Heart right ventricle (tissue), 16 donors: ENCODE measurements at regions not wholly inside any gene's neighbourhood (a gene's known extent, or its start where the extent isn't known, plus 50 kb on each side); places are given as distances from the start of the nearest gene placed in this dataset.
A peak's percentile ranks its signal among the peaks of the same experiment; 100 is the strongest.

Experiments used
- ATAC-seq, 8 donors: fragments of 200-7000 bp; cut with Tn5 transposase; one replicate each; pipeline ENCODE4 v1.9.1; 2020; ENCODE audit warnings: mild to moderate bottlenecking in 8 of 8, moderate library complexity in 8 of 8, moderate number of reproducible peaks in 1 of 8
- DNase-seq, 2 donors: peaks; one replicate each; pipeline ENCODE4 v3.0.0-alpha.2; 2020
- H3K27ac ChIP-seq, 10 donors: fragments of 200-600 bp; sonication (generic) in 2 of 10; one replicate each; pipeline versions ENCODE4 v1.5.0 to v1.8.0; 2020 to 2022; ENCODE audit warnings: mild to moderate bottlenecking in 3 of 10
- H3K27me3 ChIP-seq, 7 donors: fragments of 200-600 bp; one replicate each; pipeline ENCODE4 v1.8.0; 2021 to 2022; ENCODE audit warnings: mild to moderate bottlenecking in 2 of 7
- H3K36me3 ChIP-seq, 9 donors: fragments of 200-600 bp; sonication (generic) in 1 of 9; one replicate each; pipeline versions ENCODE4 v1.5.0 to v1.8.0; 2020 to 2022; ENCODE audit warnings: mild to moderate bottlenecking in 2 of 9
- H3K4me1 ChIP-seq, 9 donors: fragments of 200-600 bp; sonication (generic) in 1 of 9; one replicate each; pipeline versions ENCODE4 v1.5.0 to v1.8.0; 2020 to 2022; ENCODE audit warnings: mild to moderate bottlenecking in 4 of 9
- H3K4me3 ChIP-seq, 10 donors: fragments of 200-600 bp; sonication (generic) in 2 of 10; one replicate each; pipeline versions ENCODE4 v1.5.0 to v1.8.0; 2020 to 2022; ENCODE audit warnings: mild to moderate bottlenecking in 7 of 10, moderate library complexity in 2 of 10
- H3K9me3 ChIP-seq, 11 donors: fragments of 200-600 bp in 10 of 11; sonication (generic) in 2 of 11; one replicate each; pipeline versions ENCODE4 v1.5.0 to v1.8.0; 2013 to 2022; ENCODE audit warnings: mild to moderate bottlenecking in 2 of 11, control low read depth in 1 of 11, moderate library complexity in 1 of 11
- WGBS, 2 donors: extraction: QIAGEN DNeasy Blood & Tissue Kit; methylation state at CpG; one replicate each; pipeline ENCODE4 v1.1.7; 2013; ENCODE audit warnings: inconsistent platforms in 1 of 2; 5-methylcytosine and 5-hydroxymethylcytosine counted together
- intact Hi-C, 10 donors: fragments of 100-400 bp; cut with DNase I; formaldehyde crosslinking; loops; one replicate each; pipeline versions ENCODE4 v1.11.1 to v1.14.2; 2022
- TF ChIP-seq, protein P1 (sequence below), 9 donors: fragments of 200-600 bp; sonication (generic) in 2 of 9; IDR thresholded peaks; one replicate each; pipeline versions ENCODE4 v1.5.0 to v1.8.0; 2021 to 2022; ENCODE audit warnings: antibody characterized with exemption in 9 of 9, mild to moderate bottlenecking in 5 of 9, moderate library complexity in 1 of 9
- donor health status: Arrhythmogenic right ventricular cardiomyopathy.
- donor health status: ischemic (EF 13 %, LVEDD 7.1; RV severe dilation, severe dysfunction).
- donor health status: healthy with polysubstance abuse.
- donor health status: DM: no; HTN: yes; CAD: no.
- donor health status: DM: no; HTN: no; CAD: no.
- donor health status: ischemic (EF 25% LVEDD 6.9; RV normal size, moderate dysfunction).
- donor health status: ischemic (EF 25% LVEDD 5.7; RV mildly dilated, moderate dysfunction).
- donor health status: healthy.
- donor health status: DM: yes; HTN: yes; CAD: no.
- donor health status: Ischemic cardiomyopathy.
- donor health status: ischemic (EF 35%, LVEDD 5.7; RV mildly dilated, moderate dysfunction).
- donor health status: nonischemic (EF 11% LVEDD 7.7; RV severe dilation, severe dysfunction).
- donor health status: DM: yes; HTN: yes; CAD: no.
- donor health status: PGD.
- donor health status: ischemic (EF 29% LVEDD 5.4; RV normal size, mild dysfunction).
- donor health status: nonischemic (EF 23%, LVEDD 6.1; RV moderate dilation, normal function).

DNA sequence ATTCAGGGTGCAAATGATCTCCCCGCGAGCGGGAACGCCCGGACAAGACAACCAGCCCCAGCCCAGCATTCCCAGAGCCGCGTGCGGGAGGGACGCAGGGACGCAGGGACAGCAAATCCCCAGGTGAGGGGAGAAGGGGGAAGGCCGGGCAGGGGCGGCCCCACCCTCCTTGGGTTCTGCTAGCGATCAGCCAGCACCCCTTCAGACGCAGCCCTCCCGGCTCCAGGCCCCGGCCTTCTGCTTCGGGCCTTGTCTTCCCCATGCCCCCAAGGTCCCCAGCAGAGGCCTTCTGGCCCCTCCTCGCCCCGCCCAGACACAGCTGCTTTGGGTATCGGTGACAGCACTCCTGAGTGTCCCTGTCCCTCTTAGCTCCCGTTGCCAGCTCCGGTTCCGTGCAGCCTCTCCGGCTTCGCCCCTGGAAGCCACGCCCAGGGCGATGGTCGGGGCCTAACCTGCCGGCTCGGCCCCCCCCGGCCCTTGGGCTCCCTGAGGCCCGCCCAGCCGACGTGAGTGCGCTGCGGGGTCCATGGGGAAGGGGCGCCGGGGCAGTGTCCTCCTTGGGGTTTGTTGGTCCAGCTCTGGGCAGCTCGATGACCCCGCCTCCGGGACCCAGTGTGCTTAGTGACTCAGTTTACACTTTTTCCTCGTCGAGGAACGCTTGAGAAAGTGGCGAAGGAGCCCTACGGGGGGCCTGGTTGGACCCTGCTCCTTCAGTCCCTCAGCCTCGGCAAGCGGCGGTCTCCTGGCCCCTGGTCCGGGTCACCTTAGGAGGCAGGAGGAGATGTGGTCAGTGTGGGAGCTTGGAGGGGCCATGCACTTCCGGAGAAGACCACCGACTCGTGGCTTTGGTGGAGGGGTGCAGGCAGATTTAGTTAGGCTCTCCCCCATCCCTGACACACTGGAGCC is 50.5 kb upstream of the AMZ2 start:
- Histone ChIP-seq H3K4me1 (peaks cover 15 to 56% (median 53%) of the 10 kb centered on the region in 9 donors), H3K36me3 (no peaks in the 10 kb centered on the region), H3K27ac (no peak overlapping the region), H3K27me3 (peaks cover 27 to 82% (median 52%) of the 10 kb centered on the region in 7 donors), H3K4me3 (peak overlapping the region; percentile 34 to 61 (median 49)), H3K9me3 (no peaks in the 10 kb centered on the region)
- ATAC-seq (peak in 3 of 8 donors; percentile 3 to 16 (median 7)), DNase-seq (no peak)
- 1 to 2% methylated on average over 49 to 53 of the region's 53 CpGs for WGBS, 2 donors
- TF ChIP-seq, protein P1, sequence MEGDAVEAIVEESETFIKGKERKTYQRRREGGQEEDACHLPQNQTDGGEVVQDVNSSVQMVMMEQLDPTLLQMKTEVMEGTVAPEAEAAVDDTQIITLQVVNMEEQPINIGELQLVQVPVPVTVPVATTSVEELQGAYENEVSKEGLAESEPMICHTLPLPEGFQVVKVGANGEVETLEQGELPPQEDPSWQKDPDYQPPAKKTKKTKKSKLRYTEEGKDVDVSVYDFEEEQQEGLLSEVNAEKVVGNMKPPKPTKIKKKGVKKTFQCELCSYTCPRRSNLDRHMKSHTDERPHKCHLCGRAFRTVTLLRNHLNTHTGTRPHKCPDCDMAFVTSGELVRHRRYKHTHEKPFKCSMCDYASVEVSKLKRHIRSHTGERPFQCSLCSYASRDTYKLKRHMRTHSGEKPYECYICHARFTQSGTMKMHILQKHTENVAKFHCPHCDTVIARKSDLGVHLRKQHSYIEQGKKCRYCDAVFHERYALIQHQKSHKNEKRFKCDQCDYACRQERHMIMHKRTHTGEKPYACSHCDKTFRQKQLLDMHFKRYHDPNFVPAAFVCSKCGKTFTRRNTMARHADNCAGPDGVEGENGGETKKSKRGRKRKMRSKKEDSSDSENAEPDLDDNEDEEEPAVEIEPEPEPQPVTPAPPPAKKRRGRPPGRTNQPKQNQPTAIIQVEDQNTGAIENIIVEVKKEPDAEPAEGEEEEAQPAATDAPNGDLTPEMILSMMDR (IDR thresholded peaks at IDR 0.05), result no peak
- intact Hi-C loops, result no loop called here

DNA sequence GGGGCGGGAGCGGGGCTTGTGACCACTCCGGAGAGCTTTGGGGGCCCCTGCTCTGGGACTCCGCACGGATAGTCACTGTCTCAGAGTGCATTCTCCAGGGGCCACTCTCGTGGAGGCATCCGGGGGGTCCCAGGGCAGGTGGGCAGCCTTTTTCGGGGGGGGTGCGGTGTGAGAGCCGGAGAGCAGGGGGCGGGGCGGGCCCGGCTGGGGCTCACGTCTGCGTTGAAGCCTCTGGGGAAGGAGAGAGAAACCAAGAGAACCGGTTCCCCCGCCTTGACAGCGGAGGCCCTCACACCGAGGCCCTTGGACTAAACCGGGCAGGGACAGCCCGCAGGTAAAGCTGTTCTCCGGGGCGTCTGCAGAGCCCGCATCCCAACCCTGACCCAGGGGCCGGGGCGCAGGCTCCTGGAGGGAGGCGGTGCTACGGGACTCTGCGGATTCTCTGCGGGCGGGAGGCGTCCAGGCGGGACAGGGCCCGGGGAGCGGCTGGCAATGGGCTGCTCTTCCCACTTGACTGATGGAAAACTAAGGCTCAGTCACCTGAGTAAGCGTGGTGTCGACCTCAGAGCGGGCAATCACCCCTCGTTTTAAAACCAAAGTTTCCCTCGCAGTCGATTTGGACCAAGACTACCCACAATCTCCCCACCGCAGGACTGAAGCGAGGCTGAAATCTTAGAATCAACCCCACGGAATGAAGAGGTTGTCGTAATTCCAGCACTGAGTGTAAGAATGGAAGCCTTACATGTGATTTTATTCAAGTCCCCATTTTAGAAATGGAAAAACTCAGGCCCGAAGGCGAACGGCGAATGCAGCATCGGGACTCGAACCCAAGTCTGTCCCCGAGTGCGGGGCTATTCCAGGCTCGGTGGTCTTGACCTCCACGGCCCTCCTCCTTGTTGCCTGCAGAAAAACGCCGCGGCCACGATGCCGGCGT is 49.6 kb upstream of the AMZ2 start:
- intact Hi-C loops, result no loop called here
- ATAC-seq, result peak in 1 of 8 donors; percentile 8
- 5 to 9% methylated on average over 59 to 61 of the region's 61 CpGs for WGBS, 2 donors
- no peak overlapping the region for H3K27ac ChIP-seq
- H3K27me3 ChIP-seq, result peaks cover 27 to 81% (median 52%) of the 10 kb centered on the region in 7 donors
- DNase-seq, result no peak
- H3K4me3 ChIP-seq, result peak overlapping the region in 9 of 10 donors; percentile 14 to 61 (median 49)
- H3K9me3 ChIP-seq, result no peaks in the 10 kb centered on the region
- peaks cover 15 to 56% (median 53%) of the 10 kb centered on the region in 9 donors for H3K4me1 ChIP-seq
- no peaks in the 10 kb centered on the region for H3K36me3 ChIP-seq
- TF ChIP-seq, protein P1 (IDR thresholded peaks at IDR 0.05), result no peak
